DND-41 (cell line): ENCODE measurements at regions not wholly inside any gene's neighbourhood (a gene's known extent, or its start where the extent isn't known, plus 50 kb on each side); places are given as distances from the start of the nearest gene placed in this dataset.

Experiments
- EZH2 ChIP-seq: IDR thresholded peaks from 3 replicates; pipeline ENCODE4 v1.6.1; 2012; ENCODE audit warnings: borderline replicate concordance, low read depth, mild to moderate bottlenecking, moderate library complexity, low read length, inconsistent platforms; ENCODE audit not compliant: severe bottlenecking
- TF ChIP-seq, protein P1 (sequence below): IDR thresholded peaks from 2 replicates; pipeline ENCODE4 v1.5.1; 2012; ENCODE audit warnings: borderline replicate concordance, low read length, moderate library complexity, mild to moderate bottlenecking; ENCODE audit not compliant: poor library complexity, severe bottlenecking; ENCODE audit errors: extremely low read depth

DNA sequence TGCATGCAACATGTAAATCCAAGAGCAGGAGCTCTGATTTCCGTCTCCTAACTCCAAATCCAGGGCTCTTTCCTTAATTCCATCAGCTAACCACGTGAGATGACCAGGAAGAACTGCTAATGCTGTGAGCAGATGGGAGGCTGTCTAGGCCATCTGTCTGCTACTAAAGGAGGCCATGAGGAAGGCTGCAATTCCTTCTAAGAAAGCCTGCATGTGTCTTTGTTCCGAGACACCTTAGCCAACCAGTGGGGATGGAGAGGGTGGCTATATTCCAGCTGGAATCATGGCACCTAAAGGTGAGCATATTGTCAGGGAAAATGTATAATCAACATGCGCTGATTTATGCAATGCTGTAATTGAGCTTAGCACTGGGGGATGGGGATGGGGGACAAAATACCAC lies 267.2 kb upstream of the CDH5 start:
- TF ChIP-seq, protein P1, sequence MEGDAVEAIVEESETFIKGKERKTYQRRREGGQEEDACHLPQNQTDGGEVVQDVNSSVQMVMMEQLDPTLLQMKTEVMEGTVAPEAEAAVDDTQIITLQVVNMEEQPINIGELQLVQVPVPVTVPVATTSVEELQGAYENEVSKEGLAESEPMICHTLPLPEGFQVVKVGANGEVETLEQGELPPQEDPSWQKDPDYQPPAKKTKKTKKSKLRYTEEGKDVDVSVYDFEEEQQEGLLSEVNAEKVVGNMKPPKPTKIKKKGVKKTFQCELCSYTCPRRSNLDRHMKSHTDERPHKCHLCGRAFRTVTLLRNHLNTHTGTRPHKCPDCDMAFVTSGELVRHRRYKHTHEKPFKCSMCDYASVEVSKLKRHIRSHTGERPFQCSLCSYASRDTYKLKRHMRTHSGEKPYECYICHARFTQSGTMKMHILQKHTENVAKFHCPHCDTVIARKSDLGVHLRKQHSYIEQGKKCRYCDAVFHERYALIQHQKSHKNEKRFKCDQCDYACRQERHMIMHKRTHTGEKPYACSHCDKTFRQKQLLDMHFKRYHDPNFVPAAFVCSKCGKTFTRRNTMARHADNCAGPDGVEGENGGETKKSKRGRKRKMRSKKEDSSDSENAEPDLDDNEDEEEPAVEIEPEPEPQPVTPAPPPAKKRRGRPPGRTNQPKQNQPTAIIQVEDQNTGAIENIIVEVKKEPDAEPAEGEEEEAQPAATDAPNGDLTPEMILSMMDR: no peak
- TF ChIP-seq EZH2: no peak
